ENCODE measurements at regions not wholly inside any gene's neighbourhood (a gene's known extent, or its start where the extent isn't known, plus 50 kb on each side); places are given as distances from the start of the nearest gene placed in this dataset.

GRCh38 chr10:108789336-108789735 is 1134.0 kb downstream of the XPNPEP1 start:
- no peak for DNase-seq (ENCODE audit: low spot score)

- DNase-seq (ENCODE audit: low spot score): no peak
Observed at GRCh38 chr10:108788891-108789290, 1134.4 kb downstream of the XPNPEP1 start.

GRCh38 chr10:108787932-108788331 is 1135.4 kb downstream of the XPNPEP1 start:
- no peak for DNase-seq (ENCODE audit: low spot score)

GRCh38 chr10:108785011-108785410 is 1138.3 kb downstream of the XPNPEP1 start:
- no peak for DNase-seq (ENCODE audit: low spot score)

GRCh38 chr10:108784534-108784933 is 1138.8 kb downstream of the XPNPEP1 start:
- no peak for DNase-seq (ENCODE audit: low spot score)

- no peak for DNase-seq (ENCODE audit: low spot score)
Observed at GRCh38 chr10:108783897-108784296, 1139.4 kb downstream of the XPNPEP1 start.

- no peak for DNase-seq (ENCODE audit: low spot score)
Observed at GRCh38 chr10:108782411-108782810, 1140.9 kb downstream of the XPNPEP1 start.

GRCh38 chr10:108779501-108779900 is 1143.8 kb downstream of the XPNPEP1 start:
- DNase-seq (ENCODE audit: low spot score): no peak

GRCh38 chr10:108775911-108776475 is 1147.3 kb downstream of the XPNPEP1 start:
- no peak for DNase-seq (ENCODE audit: low spot score)

- no peak for DNase-seq (ENCODE audit: low spot score)
Observed at GRCh38 chr10:108771106-108771505, 1152.2 kb downstream of the XPNPEP1 start.

- no peak for DNase-seq (ENCODE audit: low spot score)
Observed at GRCh38 chr10:108765794-108766193, 1157.5 kb downstream of the XPNPEP1 start.

GRCh38 chr10:108757946-108758345 is 1165.4 kb downstream of the XPNPEP1 start:
- DNase-seq (ENCODE audit: low spot score): no peak

- no peak for DNase-seq (ENCODE audit: low spot score)
Observed at GRCh38 chr10:108755646-108756045, 1167.7 kb downstream of the XPNPEP1 start.

GRCh38 chr10:108753326-108753725 is 1170.0 kb downstream of the XPNPEP1 start:
- DNase-seq (ENCODE audit: low spot score): no peak

- DNase-seq (ENCODE audit: low spot score): no peak
Observed at GRCh38 chr10:108749042-108749441, 1174.3 kb downstream of the XPNPEP1 start.

GRCh38 chr10:108736111-108736510 is 1187.2 kb downstream of the XPNPEP1 start:
- no peak for DNase-seq (ENCODE audit: low spot score)

GRCh38 chr10:108735380-108735779 is 1187.9 kb downstream of the XPNPEP1 start:
- no peak for DNase-seq (ENCODE audit: low spot score)

- DNase-seq (ENCODE audit: low spot score): no peak
Observed at GRCh38 chr10:108721874-108722273, 1201.4 kb downstream of the XPNPEP1 start.

GRCh38 chr10:108716352-108716751 is 1207.0 kb downstream of the XPNPEP1 start:
- DNase-seq (ENCODE audit: low spot score): no peak

- DNase-seq (ENCODE audit: low spot score): no peak
Observed at GRCh38 chr10:108709927-108710722, 1213.2 kb downstream of the XPNPEP1 start.

GRCh38 chr10:108708363-108708762 is 1214.9 kb downstream of the XPNPEP1 start:
- no peak for DNase-seq (ENCODE audit: low spot score)

- no peak for DNase-seq (ENCODE audit: low spot score)
Observed at GRCh38 chr10:108696792-108697477, 1226.4 kb downstream of the XPNPEP1 start.

- DNase-seq (ENCODE audit: low spot score): no peak
Observed at GRCh38 chr10:108691126-108691525, 1232.2 kb downstream of the XPNPEP1 start.

Data from mucosa of gallbladder (tissue), 1 donor.